ENCODE measurements at regions not wholly inside any gene's neighbourhood (a gene's known extent, or its start where the extent isn't known, plus 50 kb on each side); places are given as distances from the start of the nearest gene placed in this dataset.

DNA sequence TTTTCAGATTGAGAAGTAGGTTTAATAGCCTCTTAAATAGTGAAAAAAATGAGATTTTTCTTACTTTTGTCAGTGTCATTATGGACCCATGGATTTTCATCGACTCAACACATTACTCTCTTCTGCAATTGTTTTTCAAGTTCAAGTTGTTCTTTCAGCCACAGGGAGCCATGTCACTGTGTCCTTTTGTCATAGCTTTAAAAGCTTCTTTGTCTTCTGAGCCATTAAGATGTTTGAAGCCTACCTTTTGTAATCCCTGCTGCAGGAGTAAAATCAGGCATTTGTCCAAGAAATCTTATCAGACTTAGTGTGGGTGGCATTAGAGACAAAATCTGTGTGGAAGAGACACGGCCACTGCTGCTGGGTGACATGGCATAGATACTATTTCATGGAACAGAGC lies 92.8 kb upstream of the ZP4 start:
- H3K9me2 ChIP-seq (replicated peaks; ENCODE audit: insufficient read depth, low read length), result no peaks in the 10 kb centered on the region
- no peak overlapping the region for H2AFZ ChIP-seq (ENCODE audit: low read depth, low read length, severe bottlenecking)
- H3K9ac ChIP-seq (ENCODE audit: low read length), result no peak overlapping the region
- H3K36me3 ChIP-seq (ENCODE audit: low read length), result no peaks in the 10 kb centered on the region
- H3K27me3 ChIP-seq (ENCODE audit: low read length), result no peaks in the 10 kb centered on the region
- no peaks in the 10 kb centered on the region for H4K20me1 ChIP-seq (ENCODE audit: low read depth, low read length)
- H3K79me2 ChIP-seq (ENCODE audit: insufficient read depth, low read length), result no peaks in the 10 kb centered on the region
- no peaks in the 10 kb centered on the region for H3F3A ChIP-seq (ENCODE audit: insufficient read depth)
- H3K27ac ChIP-seq (ENCODE audit: low read depth, low read length), result no peak overlapping the region
- no peak overlapping the region for H3K4me2 ChIP-seq (ENCODE audit: low read depth, low read length, poor library complexity, severe bottlenecking)
- TF ChIP-seq, protein P1, sequence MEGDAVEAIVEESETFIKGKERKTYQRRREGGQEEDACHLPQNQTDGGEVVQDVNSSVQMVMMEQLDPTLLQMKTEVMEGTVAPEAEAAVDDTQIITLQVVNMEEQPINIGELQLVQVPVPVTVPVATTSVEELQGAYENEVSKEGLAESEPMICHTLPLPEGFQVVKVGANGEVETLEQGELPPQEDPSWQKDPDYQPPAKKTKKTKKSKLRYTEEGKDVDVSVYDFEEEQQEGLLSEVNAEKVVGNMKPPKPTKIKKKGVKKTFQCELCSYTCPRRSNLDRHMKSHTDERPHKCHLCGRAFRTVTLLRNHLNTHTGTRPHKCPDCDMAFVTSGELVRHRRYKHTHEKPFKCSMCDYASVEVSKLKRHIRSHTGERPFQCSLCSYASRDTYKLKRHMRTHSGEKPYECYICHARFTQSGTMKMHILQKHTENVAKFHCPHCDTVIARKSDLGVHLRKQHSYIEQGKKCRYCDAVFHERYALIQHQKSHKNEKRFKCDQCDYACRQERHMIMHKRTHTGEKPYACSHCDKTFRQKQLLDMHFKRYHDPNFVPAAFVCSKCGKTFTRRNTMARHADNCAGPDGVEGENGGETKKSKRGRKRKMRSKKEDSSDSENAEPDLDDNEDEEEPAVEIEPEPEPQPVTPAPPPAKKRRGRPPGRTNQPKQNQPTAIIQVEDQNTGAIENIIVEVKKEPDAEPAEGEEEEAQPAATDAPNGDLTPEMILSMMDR (IDR thresholded peaks at IDR 0.05; ENCODE audit: insufficient read depth, low read length, poor library complexity, severe bottlenecking), result no peak
- no peak for TF ChIP-seq EZH2phosphoT487 (conservative IDR thresholded peaks at IDR 0.05; ENCODE audit: low read length)
- no peaks in the 10 kb centered on the region for H3K9me3 ChIP-seq (ENCODE audit: insufficient read depth, low read length)
- no peak overlapping the region for H3K4me3 ChIP-seq (ENCODE audit: insufficient read depth, low read length, poor library complexity, severe bottlenecking)

DNA sequence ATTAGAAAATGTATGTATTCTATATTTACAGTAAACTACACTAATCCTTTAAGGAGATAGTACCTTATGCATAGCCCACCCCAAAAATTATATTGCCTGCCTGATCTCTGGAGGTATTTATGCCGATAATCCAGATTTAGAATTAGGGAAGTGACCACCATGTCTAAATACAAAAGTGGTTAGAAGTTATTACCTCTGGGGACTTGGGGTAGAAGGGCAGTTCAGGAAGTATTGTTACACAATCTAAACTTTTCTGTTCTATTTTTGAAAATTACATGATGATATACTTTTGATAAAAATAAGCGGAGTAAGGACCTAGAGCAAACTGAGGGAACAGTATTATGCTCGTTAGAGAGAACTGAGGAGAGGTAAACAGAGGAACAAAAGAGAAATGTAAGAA lies 90.5 kb upstream of the ZP4 start:
- no peak overlapping the region for H2AFZ ChIP-seq (ENCODE audit: low read depth, low read length, severe bottlenecking)
- no peak overlapping the region for H3K4me3 ChIP-seq (ENCODE audit: insufficient read depth, low read length, poor library complexity, severe bottlenecking)
- H3K9me2 ChIP-seq (replicated peaks; ENCODE audit: insufficient read depth, low read length), result no peaks in the 10 kb centered on the region
- no peaks in the 10 kb centered on the region for H3K27me3 ChIP-seq (ENCODE audit: low read length)
- no peak overlapping the region for H3K9ac ChIP-seq (ENCODE audit: low read length)
- H3F3A ChIP-seq (ENCODE audit: insufficient read depth), result no peaks in the 10 kb centered on the region
- no peaks in the 10 kb centered on the region for H3K79me2 ChIP-seq (ENCODE audit: insufficient read depth, low read length)
- no peaks in the 10 kb centered on the region for H3K36me3 ChIP-seq (ENCODE audit: low read length)
- H3K27ac ChIP-seq (ENCODE audit: low read depth, low read length), result no peak overlapping the region
- no peak overlapping the region for H3K4me2 ChIP-seq (ENCODE audit: low read depth, low read length, poor library complexity, severe bottlenecking)
- H3K9me3 ChIP-seq (ENCODE audit: insufficient read depth, low read length), result no peaks in the 10 kb centered on the region
- H4K20me1 ChIP-seq (ENCODE audit: low read depth, low read length), result no peaks in the 10 kb centered on the region
- TF ChIP-seq EZH2phosphoT487 (conservative IDR thresholded peaks at IDR 0.05; ENCODE audit: low read length), result no peak
- TF ChIP-seq, protein P1 (IDR thresholded peaks at IDR 0.05; ENCODE audit: insufficient read depth, low read length, poor library complexity, severe bottlenecking), result no peak

DNA sequence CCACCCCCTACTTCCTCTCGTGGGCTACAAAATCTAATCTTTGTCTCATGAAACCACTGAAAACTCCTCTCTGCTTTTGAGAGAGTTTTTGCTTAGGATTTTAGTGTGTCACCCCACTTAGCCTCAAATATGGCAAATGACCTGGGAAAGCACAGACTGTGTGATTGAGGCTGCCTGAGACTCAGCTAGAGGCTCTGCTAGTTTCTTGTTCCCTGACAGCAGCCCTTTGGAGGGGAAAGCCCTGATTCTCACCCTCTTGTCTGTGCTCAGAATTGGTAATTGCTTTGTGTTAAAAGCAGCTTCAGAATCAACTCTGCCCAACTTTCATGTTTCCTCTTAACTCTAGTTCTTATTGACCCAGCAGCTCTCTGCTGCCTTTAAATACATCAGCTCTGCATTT lies 85.6 kb upstream of the ZP4 start:
- no peaks in the 10 kb centered on the region for H3K9me3 ChIP-seq (ENCODE audit: insufficient read depth, low read length)
- no peak overlapping the region for H3K4me2 ChIP-seq (ENCODE audit: low read depth, low read length, poor library complexity, severe bottlenecking)
- H3K9me2 ChIP-seq (replicated peaks; ENCODE audit: insufficient read depth, low read length), result no peaks in the 10 kb centered on the region
- no peaks in the 10 kb centered on the region for H3K27me3 ChIP-seq (ENCODE audit: low read length)
- no peaks in the 10 kb centered on the region for H4K20me1 ChIP-seq (ENCODE audit: low read depth, low read length)
- H3K9ac ChIP-seq (ENCODE audit: low read length), result no peak overlapping the region
- H2AFZ ChIP-seq (ENCODE audit: low read depth, low read length, severe bottlenecking), result no peak overlapping the region
- H3F3A ChIP-seq (ENCODE audit: insufficient read depth), result no peaks in the 10 kb centered on the region
- no peak for TF ChIP-seq EZH2phosphoT487 (conservative IDR thresholded peaks at IDR 0.05; ENCODE audit: low read length)
- TF ChIP-seq, protein P1 (IDR thresholded peaks at IDR 0.05; ENCODE audit: insufficient read depth, low read length, poor library complexity, severe bottlenecking), result no peak
- no peaks in the 10 kb centered on the region for H3K79me2 ChIP-seq (ENCODE audit: insufficient read depth, low read length)
- no peaks in the 10 kb centered on the region for H3K36me3 ChIP-seq (ENCODE audit: low read length)
- no peak overlapping the region for H3K27ac ChIP-seq (ENCODE audit: low read depth, low read length)
- no peak overlapping the region for H3K4me3 ChIP-seq (ENCODE audit: insufficient read depth, low read length, poor library complexity, severe bottlenecking)

DNA sequence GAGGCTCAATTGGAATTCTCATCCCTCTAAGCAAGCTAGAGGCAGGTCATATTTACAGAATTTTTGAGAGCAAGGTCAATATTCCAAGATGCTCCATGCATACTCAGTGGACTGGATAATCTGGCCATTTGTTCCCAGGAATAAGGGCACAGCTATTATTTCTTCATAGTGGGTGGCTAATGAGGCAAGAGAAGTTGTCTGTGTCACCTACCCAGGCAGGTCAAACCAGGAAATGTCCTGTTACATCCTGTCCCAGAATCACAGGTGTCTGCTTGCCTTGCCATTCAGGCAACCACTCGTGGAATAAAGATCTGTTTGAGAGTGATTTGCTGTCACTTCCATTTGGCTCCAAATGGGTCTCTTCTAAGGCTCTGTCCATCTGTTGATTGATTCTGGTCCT lies 85.2 kb upstream of the ZP4 start:
- Histone ChIP-seq H3K4me3 (ENCODE audit: insufficient read depth, low read length, poor library complexity, severe bottlenecking) (no peak overlapping the region), H3K79me2 (ENCODE audit: insufficient read depth, low read length) (no peaks in the 10 kb centered on the region), H3K4me2 (ENCODE audit: low read depth, low read length, poor library complexity, severe bottlenecking) (no peak overlapping the region), H4K20me1 (ENCODE audit: low read depth, low read length) (no peaks in the 10 kb centered on the region), H3K36me3 (ENCODE audit: low read length) (no peaks in the 10 kb centered on the region), H2AFZ (ENCODE audit: low read depth, low read length, severe bottlenecking) (no peak overlapping the region), H3K27ac (ENCODE audit: low read depth, low read length) (no peak overlapping the region), H3K9ac (ENCODE audit: low read length) (no peak overlapping the region), H3K27me3 (ENCODE audit: low read length) (no peaks in the 10 kb centered on the region), H3K9me2 (replicated peaks; ENCODE audit: insufficient read depth, low read length) (no peaks in the 10 kb centered on the region), H3K9me3 (ENCODE audit: insufficient read depth, low read length) (no peaks in the 10 kb centered on the region), H3F3A (ENCODE audit: insufficient read depth) (no peaks in the 10 kb centered on the region)
- TF ChIP-seq, protein P1 (IDR thresholded peaks at IDR 0.05; ENCODE audit: insufficient read depth, low read length, poor library complexity, severe bottlenecking), result no peak
- no peak for TF ChIP-seq EZH2phosphoT487 (conservative IDR thresholded peaks at IDR 0.05; ENCODE audit: low read length)
